Gastrocnemius medialis (tissue), 4 donors: ENCODE measurements at regions not wholly inside any gene's neighbourhood (a gene's known extent, or its start where the extent isn't known, plus 50 kb on each side); places are given as distances from the start of the nearest gene placed in this dataset.

Source experiments
- CTCF ChIP-seq, 5 experiments: fragments of 450-650 bp in 3 of 5; fragments of 200-600 bp in 2 of 5; sonication (generic) in 2 of 5; IDR thresholded peaks in 4 of 5; conservative IDR thresholded peaks in 1 of 5; 1 replicate in 4 of 5; 2 replicates in 1 of 5; pipeline ENCODE4 v1.5.1; 2016 to 2019; ENCODE audit warnings: antibody characterized with exemption in 5 of 5, mild to moderate bottlenecking in 3 of 5, moderate library complexity in 3 of 5
- POLR2A ChIP-seq, 2 donors: fragments of 450-650 bp; IDR thresholded peaks; one replicate each; pipeline ENCODE4 v1.6.1; 2017; ENCODE audit warnings: antibody characterized with exemption in 2 of 2, mild to moderate bottlenecking in 2 of 2, moderate library complexity in 2 of 2

- TF ChIP-seq CTCF (IDR thresholded peaks at IDR 0.05 in 4 of 5, conservative IDR thresholded peaks at IDR 0.05 in 1 of 5), result no peak
- TF ChIP-seq POLR2A (IDR thresholded peaks at IDR 0.05), result no peak
Observed at GRCh38 chrX:771536-771935, 140.9 kb downstream of the SHOX start.
